Subcutaneous abdominal adipose tissue (tissue), 5 donors: ENCODE measurements at regions not wholly inside any gene's neighbourhood (a gene's known extent, or its start where the extent isn't known, plus 50 kb on each side); places are given as distances from the start of the nearest gene placed in this dataset.
"Not testable (repeated sequence)": the region's sequence is repeated elsewhere in the genome, so short reads cannot be mapped to it uniquely, and the experiment has no call there.

ENCODE experiments used
- H3K27ac ChIP-seq: one replicate; pipeline ENCODE4 v1.7.0; 2013; ENCODE audit warnings: low read depth, mild to moderate bottlenecking, inconsistent platforms, low read length, moderate library complexity
- H3K27me3 ChIP-seq, 5 donors: one replicate each; pipeline ENCODE4 v1.7.0; 2013; ENCODE audit warnings: low read length in 5 of 5, inconsistent platforms in 1 of 5; ENCODE audit not compliant: control insufficient read depth in 5 of 5, insufficient read depth in 4 of 5
- H3K36me3 ChIP-seq, 5 donors: one replicate each; pipeline ENCODE4 v1.7.0; 2013; ENCODE audit warnings: low read length in 5 of 5; ENCODE audit not compliant: control insufficient read depth in 5 of 5, insufficient read depth in 5 of 5
- H3K4me1 ChIP-seq, 5 donors: one replicate each; pipeline ENCODE4 v1.7.0; 2013; ENCODE audit warnings: low read length in 5 of 5, mild to moderate bottlenecking in 3 of 5, moderate library complexity in 1 of 5; ENCODE audit not compliant: control insufficient read depth in 5 of 5, insufficient read depth in 5 of 5
- H3K4me3 ChIP-seq, 5 donors: one replicate each; pipeline ENCODE4 v1.7.0; 2013; ENCODE audit warnings: low read length in 5 of 5, low read depth in 1 of 5
- H3K9ac ChIP-seq, 5 donors: one replicate each; pipeline ENCODE4 v1.7.0; 2013; ENCODE audit warnings: low read length in 5 of 5, mild to moderate bottlenecking in 4 of 5, moderate library complexity in 3 of 5
- H3K9me3 ChIP-seq, 5 donors: one replicate each; pipeline ENCODE4 v1.7.0; 2013; ENCODE audit warnings: low read length in 5 of 5; ENCODE audit not compliant: control insufficient read depth in 5 of 5
- donor health status: healthy.
- donor health status: healthy.
- donor health status: healthy.
- donor health status: healthy.
- donor health status: healthy.

DNA sequence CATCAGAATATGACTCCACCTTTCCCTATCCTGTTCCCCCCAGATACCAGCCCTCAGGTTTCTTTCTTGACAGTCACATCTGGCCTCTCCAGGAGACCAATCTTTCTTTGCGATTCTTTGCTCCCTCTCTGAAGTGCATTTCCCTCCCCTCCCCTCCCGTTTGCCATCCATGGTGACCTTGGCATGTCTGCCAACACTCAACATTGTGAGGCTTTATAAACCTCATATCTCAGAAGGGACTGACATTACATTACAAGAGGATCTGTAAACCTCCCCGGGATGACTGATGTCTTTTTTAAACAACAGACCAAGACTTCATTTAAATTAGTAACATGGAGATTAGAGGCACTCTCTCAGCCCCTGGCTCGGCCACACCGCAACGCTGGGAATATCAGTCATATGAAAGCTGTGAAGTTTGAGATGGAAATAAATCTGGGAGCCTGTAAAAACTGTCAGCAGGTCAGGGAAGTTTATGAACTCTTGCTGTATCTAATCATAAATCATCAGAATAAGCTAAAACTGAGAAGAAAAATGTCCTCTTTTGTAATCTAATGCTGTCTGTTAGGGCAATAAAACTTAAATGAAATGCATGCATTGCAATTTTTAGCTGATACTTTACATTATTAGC is 401.7 kb upstream of the PROX1 start:
- Histone ChIP-seq H3K9me3 (no peaks in the 10 kb centered on the region), H3K4me3 (no peak overlapping the region), H3K27me3 (peaks cover 0 to 10% (median 5%) of the 10 kb centered on the region in 5 donors), H3K4me1 (peaks cover 0 to 1% (median 0%) of the 10 kb centered on the region in 5 donors), H3K27ac (no peak overlapping the region), H3K36me3 (no peaks in the 10 kb centered on the region), H3K9ac (no peak overlapping the region)

- H3K27ac ChIP-seq, result no peak overlapping the region
- H3K36me3 ChIP-seq, result no peaks in the 10 kb centered on the region
- H3K4me3 ChIP-seq, result no peak overlapping the region
- H3K27me3 ChIP-seq, result peaks cover 0 to 10% (median 5%) of the 10 kb centered on the region in 5 donors
- no peaks in the 10 kb centered on the region for H3K9me3 ChIP-seq
- no peak overlapping the region for H3K9ac ChIP-seq
- peaks cover 0 to 1% (median 0%) of the 10 kb centered on the region in 5 donors for H3K4me1 ChIP-seq
Observed at GRCh38 chr1:213586587-213586972, 401.2 kb upstream of the PROX1 start.

GRCh38 chr1:213596729-213597128 is 391.0 kb upstream of the PROX1 start:
- Histone ChIP-seq H3K27me3 (no peaks in the 10 kb centered on the region), H3K36me3 (no peaks in the 10 kb centered on the region), H3K9me3 (no peaks in the 10 kb centered on the region), H3K27ac (no peak overlapping the region), H3K4me3 (no peak overlapping the region), H3K9ac (no peak overlapping the region), H3K4me1 (no peaks in the 10 kb centered on the region)

- Histone ChIP-seq H3K4me3 (no peak overlapping the region), H3K36me3 (no peaks in the 10 kb centered on the region), H3K27me3 (peaks cover 0 to 2% (median 0%) of the 10 kb centered on the region in 5 donors), H3K9ac (no peak overlapping the region), H3K27ac (no peak overlapping the region), H3K9me3 (no peaks in the 10 kb centered on the region), H3K4me1 (no peaks in the 10 kb centered on the region)
Observed at GRCh38 chr1:213598263-213598662, 389.5 kb upstream of the PROX1 start.

DNA sequence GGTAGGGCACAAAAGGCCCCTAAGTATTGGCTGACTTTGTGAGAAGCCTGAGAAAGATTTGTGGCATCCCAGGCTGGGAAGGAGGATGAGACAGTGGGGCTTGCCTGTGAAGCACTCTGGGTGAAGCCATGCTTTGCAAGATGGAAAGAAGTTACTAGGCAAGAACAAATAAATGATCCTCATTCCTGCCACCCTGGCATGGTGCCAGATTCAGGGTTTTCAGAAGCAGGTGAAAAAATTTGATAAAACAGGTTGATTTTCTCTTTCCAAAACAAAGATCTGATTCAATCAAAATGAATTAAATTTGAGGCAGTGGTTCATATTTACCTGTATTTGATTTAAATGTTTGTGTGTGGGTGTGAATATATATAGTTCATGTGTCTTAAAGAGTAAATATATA is 386.9 kb upstream of the PROX1 start:
- Histone ChIP-seq H3K4me3 (no peak overlapping the region), H3K4me1 (peaks cover 0 to 3% (median 0%) of the 10 kb centered on the region in 5 donors), H3K9ac (no peak overlapping the region)

GRCh38 chr1:213601705-213602104 is 386.1 kb upstream of the PROX1 start:
- not testable (repeated sequence) for H3K9ac ChIP-seq, H3K9me3 ChIP-seq, H3K27me3 ChIP-seq, H3K27ac ChIP-seq, H3K36me3 ChIP-seq, H3K4me3 ChIP-seq
- peaks cover 0 to 11% (median 6%) of the 10 kb centered on the region in 5 donors for H3K4me1 ChIP-seq

More for the DNA sequence above, 386.9 kb upstream of the PROX1 start:
- H3K36me3 ChIP-seq, result no peaks in the 10 kb centered on the region
- peaks cover 0 to 7% (median 0%) of the 10 kb centered on the region in 5 donors for H3K27me3 ChIP-seq
- H3K27ac ChIP-seq, result no peak overlapping the region
- H3K9me3 ChIP-seq, result no peaks in the 10 kb centered on the region

- Histone ChIP-seq H3K4me1 (peaks cover 0 to 11% (median 6%) of the 10 kb centered on the region in 5 donors), H3K4me3 (no peak overlapping the region), H3K36me3 (no peaks in the 10 kb centered on the region), H3K9ac (no peak overlapping the region), H3K9me3 (no peaks in the 10 kb centered on the region), H3K27ac (no peak overlapping the region), H3K27me3 (peaks cover 0 to 7% (median 0%) of the 10 kb centered on the region in 5 donors)
Observed at GRCh38 chr1:213602796-213603486, 384.8 kb upstream of the PROX1 start.

- Histone ChIP-seq H3K4me3 (no peak overlapping the region), H3K9me3 (no peaks in the 10 kb centered on the region), H3K36me3 (no peaks in the 10 kb centered on the region), H3K9ac (no peak overlapping the region), H3K27me3 (peaks cover 0 to 11% (median 0%) of the 10 kb centered on the region in 5 donors), H3K27ac (no peak overlapping the region), H3K4me1 (peaks cover 0 to 11% (median 6%) of the 10 kb centered on the region in 5 donors)
Observed at GRCh38 chr1:213604477-213604876, 383.3 kb upstream of the PROX1 start.

DNA sequence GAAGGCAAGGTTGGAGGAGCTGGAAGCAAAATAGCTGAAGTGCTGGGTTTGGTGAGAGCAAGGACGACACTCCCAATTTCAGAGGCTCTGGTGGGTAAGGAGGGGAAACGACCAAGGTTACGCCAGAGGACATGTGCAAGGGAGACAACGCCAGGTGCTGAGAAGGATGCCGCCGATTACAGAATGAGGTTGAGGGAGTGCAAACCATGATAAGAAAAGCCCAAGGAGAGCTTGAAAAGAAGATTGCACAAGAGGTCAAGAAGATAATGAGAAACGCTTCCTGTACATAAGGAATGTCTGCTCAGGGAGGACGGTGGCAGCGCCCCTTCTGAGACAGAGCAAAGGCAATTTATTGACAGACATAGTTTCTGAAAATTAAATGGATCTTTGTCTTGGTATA is 382.0 kb upstream of the PROX1 start:
- H3K9me3 ChIP-seq, result no peaks in the 10 kb centered on the region
- H3K36me3 ChIP-seq, result no peaks in the 10 kb centered on the region
- H3K4me3 ChIP-seq, result no peak overlapping the region
- peaks cover 0 to 11% (median 6%) of the 10 kb centered on the region in 5 donors for H3K4me1 ChIP-seq
- H3K27me3 ChIP-seq, result peaks cover 0 to 15% (median 0%) of the 10 kb centered on the region in 5 donors
- no peak overlapping the region for H3K27ac ChIP-seq
- no peak overlapping the region for H3K9ac ChIP-seq

DNA sequence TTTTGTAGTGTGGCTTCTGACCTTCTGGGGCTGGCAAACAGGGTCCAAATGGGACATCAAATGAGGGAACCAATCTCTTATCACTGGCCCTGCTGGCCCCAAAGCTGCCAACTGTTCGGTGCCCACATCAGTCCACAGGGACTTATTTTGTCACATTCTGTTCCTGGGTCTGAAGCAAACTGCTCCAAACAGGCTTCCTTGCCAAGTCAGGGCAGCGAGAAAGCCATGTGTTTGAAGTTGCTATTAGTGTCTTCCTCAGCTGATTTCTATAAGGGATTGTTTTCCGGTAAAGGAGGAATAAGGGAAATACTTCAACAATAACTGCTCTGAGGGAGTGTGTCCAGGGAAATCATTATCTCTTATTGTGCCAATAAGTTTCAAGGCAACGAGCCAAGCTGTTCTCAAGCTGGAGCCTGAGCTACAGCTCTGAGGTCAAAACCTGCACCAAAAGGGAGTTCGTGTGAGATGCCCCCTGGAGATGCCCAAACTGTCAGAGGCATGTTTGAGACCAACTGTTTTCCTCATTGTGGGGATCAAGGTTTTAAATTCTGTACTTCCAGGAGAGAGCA is 381.4 kb upstream of the PROX1 start:
- Histone ChIP-seq H3K4me1 (peaks cover 0 to 11% (median 6%) of the 10 kb centered on the region in 5 donors), H3K9me3 (no peaks in the 10 kb centered on the region), H3K36me3 (no peaks in the 10 kb centered on the region), H3K27me3 (peaks cover 0 to 18% (median under 1%) of the 10 kb centered on the region in 5 donors), H3K9ac (no peak overlapping the region), H3K4me3 (no peak overlapping the region), H3K27ac (no peak overlapping the region)
